ENCODE measurements at regions not wholly inside any gene's neighbourhood (a gene's known extent, or its start where the extent isn't known, plus 50 kb on each side); places are given as distances from the start of the nearest gene placed in this dataset.
"Not testable (repeated sequence)": the region's sequence is repeated elsewhere in the genome, so short reads cannot be mapped to it uniquely, and the experiment has no call there.

- no peak for TF ChIP-seq CTCF (conservative IDR thresholded peaks at IDR 0.05; ENCODE audit: low read depth in 2 of 2)
- no peak for TF ChIP-seq REST (IDR thresholded peaks at IDR 0.05; ENCODE audit: unreplicated experiment)
- no peak for TF ChIP-seq POLR2AphosphoS5 (IDR thresholded peaks at IDR 0.05; ENCODE audit: low read depth)
- no peak for TF ChIP-seq ETS1 (IDR thresholded peaks at IDR 0.05)
- no peak for TF ChIP-seq ZNF331 (CRISPR knock-in tag; IDR thresholded peaks at IDR 0.05; ENCODE audit: low read depth)
- TF ChIP-seq ZNF114 (CRISPR knock-in tag; IDR thresholded peaks at IDR 0.05), result no peak
These were observed 204.7 kb downstream of the FGFR2 start (continued) for GRCh38 chr10:121393522-121393921.

- H4K20me1 ChIP-seq (replicated peaks; ENCODE audit: insufficient read depth); H3K27ac Mint-ChIP-seq; H3K4me3 ChIP-seq; ATAC-seq; H2AFZ ChIP-seq; H3K27me3 Mint-ChIP-seq (ENCODE audit: insufficient read depth, low read depth, poor library complexity); H3K27ac ChIP-seq (ENCODE audit: low read depth); DNase-seq (ENCODE audit: low spot score); H3K4me1 Mint-ChIP-seq; H3K9me2 ChIP-seq (ENCODE audit: insufficient read depth); H3K36me3 Mint-ChIP-seq (ENCODE audit: low read depth); H3K4me3 Mint-ChIP-seq; H3F3A ChIP-seq (replicated peaks; ENCODE audit: low read depth); H3K4me1 ChIP-seq (ENCODE audit: insufficient read depth); H3K27me3 ChIP-seq (ENCODE audit: insufficient read depth); H3K79me2 ChIP-seq (replicated peaks; ENCODE audit: insufficient read depth); H3K9me3 Mint-ChIP-seq; H3K36me3 ChIP-seq (ENCODE audit: insufficient read depth); H3K4me2 ChIP-seq: not testable (repeated sequence)
These were observed 197.7 kb downstream of the FGFR2 start for GRCh38 chr10:121400507-121400906.

GRCh38 chr10:121403527-121403926, 194.7 kb downstream of the FGFR2 start:
- H3K27ac Mint-ChIP-seq, result no peak overlapping the region
- no peak for DNase-seq (ENCODE audit: low spot score)
- ATAC-seq, result no peak
- TF ChIP-seq ZNF331 (CRISPR knock-in tag; IDR thresholded peaks at IDR 0.05; ENCODE audit: low read depth), result no peak
- TF ChIP-seq STAT1 (IDR thresholded peaks at IDR 0.05; ENCODE audit: unreplicated experiment), result no peak
- TF ChIP-seq EZH2 (IDR thresholded peaks at IDR 0.05; ENCODE audit: low read depth, unreplicated experiment), result no peak
- TF ChIP-seq CTCF (conservative IDR thresholded peaks at IDR 0.05; ENCODE audit: low read depth in 2 of 2), result no peak
- TF ChIP-seq ETS1 (IDR thresholded peaks at IDR 0.05), result no peak

More at GRCh38 chr10:121403527-121403926, 194.7 kb downstream of the FGFR2 start:
- Histone ChIP-seq H2AFZ (no peak overlapping the region), H3K4me3 (no peak overlapping the region), H3F3A (replicated peaks; ENCODE audit: low read depth) (no peaks in the 10 kb centered on the region), H3K27me3 (ENCODE audit: insufficient read depth) (no peaks in the 10 kb centered on the region), H3K36me3 (ENCODE audit: insufficient read depth) (no peaks in the 10 kb centered on the region; the same call in 1 of the 2 replicates), H3K27ac (ENCODE audit: low read depth) (no peak overlapping the region), H3K79me2 (replicated peaks; ENCODE audit: insufficient read depth) (no peaks in the 10 kb centered on the region), H3K9me2 (ENCODE audit: insufficient read depth) (0 out of 2 replicates have a peak, but pooled peaks cover 4% of the 10 kb centered on the region), H4K20me1 (replicated peaks; ENCODE audit: insufficient read depth) (no peaks in the 10 kb centered on the region), H3K4me1 (ENCODE audit: insufficient read depth) (no peaks in the 10 kb centered on the region), H3K4me2 (no peak overlapping the region)
- H3K4me1 Mint-ChIP-seq, result no peaks in the 10 kb centered on the region
- no peak overlapping the region for H3K4me3 Mint-ChIP-seq
- no peaks in the 10 kb centered on the region for H3K9me3 Mint-ChIP-seq
- H3K27me3 Mint-ChIP-seq (ENCODE audit: insufficient read depth, low read depth, poor library complexity), result no peaks in the 10 kb centered on the region
- no peaks in the 10 kb centered on the region for H3K36me3 Mint-ChIP-seq (ENCODE audit: low read depth)

All from GM23338 (cell line).